HG03139 (cell line): ENCODE measurements at regions not wholly inside any gene's neighbourhood (a gene's known extent, or its start where the extent isn't known, plus 50 kb on each side); places are given as distances from the start of the nearest gene placed in this dataset.

Experiments
- ATAC-seq: cut with Tn5 transposase; IDR thresholded peaks from one replicate; pipeline ENCODE4 v1.9.1; 2021; ENCODE audit not compliant: unreplicated experiment

- ATAC-seq, result no peak
Measured at GRCh38 chr11:91822805-91823204, 401.8 kb upstream of the FAT3 start.

GRCh38 chr11:91820709-91821108, 403.9 kb upstream of the FAT3 start:
- ATAC-seq, result no peak

GRCh38 chr11:91819777-91820176, 404.8 kb upstream of the FAT3 start:
- no peak for ATAC-seq

DNA sequence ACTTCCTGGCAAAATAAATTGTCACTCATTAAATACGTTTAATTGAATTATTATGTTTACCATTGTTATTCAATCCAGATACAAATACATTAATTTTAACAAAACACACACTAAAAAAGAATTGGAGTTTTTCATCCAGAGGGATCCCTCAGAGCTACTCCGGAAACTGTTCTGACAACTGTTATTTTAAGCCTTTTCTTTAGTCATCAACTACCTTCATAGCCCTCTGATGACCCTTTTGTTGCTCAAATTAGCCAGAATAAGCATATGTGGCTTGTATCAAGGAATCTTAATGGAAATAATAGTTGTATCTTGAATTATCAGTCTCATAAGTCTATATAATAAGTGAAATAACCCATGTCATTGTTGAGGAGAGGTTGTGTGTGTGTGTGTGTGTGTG, 405.4 kb upstream of the FAT3 start:
- ATAC-seq, result no peak

- no peak for ATAC-seq
Measured at GRCh38 chr11:91817996-91818395, 406.6 kb upstream of the FAT3 start.

DNA sequence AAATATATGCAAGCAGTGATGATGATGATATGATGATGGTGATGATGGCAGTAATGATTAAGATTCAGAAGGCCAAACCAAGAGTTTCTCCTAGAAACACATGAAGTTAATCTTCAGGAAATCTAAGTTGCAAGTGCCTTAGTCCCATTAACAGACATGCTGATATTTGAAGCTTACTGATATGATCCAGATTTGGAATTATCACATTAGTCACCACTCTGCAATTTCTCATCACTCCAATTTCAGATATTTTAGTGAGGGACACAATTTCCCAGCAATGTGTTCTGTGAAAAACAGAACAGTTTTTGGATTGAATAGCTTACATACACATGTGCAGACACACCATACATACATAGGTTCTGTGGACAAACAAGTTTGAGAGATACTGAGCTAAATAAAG, 411.4 kb upstream of the FAT3 start:
- no peak for ATAC-seq

GRCh38 chr11:91810871-91811270, 413.7 kb upstream of the FAT3 start:
- no peak for ATAC-seq

DNA sequence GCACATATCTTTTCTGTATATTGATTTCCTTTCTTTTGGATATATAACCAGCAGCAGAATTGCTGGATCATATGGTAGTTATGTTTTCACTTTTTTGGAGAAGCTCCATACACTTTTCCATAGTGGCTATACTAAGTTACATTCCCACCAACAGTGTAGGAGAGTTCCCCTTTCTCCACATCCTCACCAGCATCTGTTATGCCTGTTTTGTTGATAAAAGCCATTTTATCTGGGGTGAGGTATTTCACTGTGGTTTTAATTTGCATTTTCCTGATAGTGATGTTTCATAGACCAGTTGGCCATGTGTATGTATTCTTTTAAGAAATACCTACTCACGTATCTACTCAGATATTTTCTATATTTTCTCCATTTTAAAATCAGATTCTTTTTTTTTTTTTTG, 419.3 kb upstream of the FAT3 start:
- no peak for ATAC-seq

DNA sequence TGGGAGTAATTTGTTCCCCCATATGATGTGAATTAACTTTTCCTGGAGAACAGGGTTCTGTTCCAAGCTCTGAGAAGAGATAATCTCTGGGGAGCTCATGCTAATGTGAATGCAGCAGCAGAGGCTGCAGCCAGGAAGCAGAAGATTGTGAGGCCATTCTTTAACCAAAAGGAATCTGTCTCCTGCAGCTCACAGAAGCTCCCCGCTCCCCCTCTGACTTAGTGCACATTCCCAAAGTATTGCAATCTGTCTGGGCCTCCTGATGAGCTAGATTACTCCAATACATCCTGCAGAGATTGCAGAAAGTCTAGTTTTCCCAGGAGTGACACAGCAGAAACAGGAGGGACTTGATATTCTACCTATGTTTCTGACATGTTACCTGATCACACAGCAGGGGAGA, 420.6 kb upstream of the FAT3 start:
- ATAC-seq, result no peak

- ATAC-seq, result no peak
Measured at GRCh38 chr11:91802475-91802874, 422.1 kb upstream of the FAT3 start.

GRCh38 chr11:91800208-91800914, 424.3 kb upstream of the FAT3 start:
- ATAC-seq, result no peak

DNA sequence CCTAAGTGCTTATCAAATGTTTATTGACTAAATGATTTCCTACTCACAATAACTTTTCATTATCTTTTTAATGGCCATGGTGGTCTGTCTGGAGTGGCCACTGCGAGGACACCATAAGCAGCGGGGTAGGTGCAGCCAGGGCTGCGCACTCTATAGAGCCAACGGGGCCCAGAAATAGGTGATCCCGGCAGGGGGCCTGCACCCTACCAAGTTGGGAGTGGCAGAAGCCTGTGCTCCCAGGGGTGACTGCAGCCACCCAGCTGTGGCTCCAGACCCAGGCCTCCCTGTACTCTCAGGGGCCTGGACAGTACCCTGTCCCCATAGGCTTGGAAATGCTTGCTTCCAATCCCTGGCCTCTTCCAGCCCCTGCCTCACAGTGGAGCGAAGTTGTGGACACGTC, 426.4 kb upstream of the FAT3 start:
- no peak for ATAC-seq

DNA sequence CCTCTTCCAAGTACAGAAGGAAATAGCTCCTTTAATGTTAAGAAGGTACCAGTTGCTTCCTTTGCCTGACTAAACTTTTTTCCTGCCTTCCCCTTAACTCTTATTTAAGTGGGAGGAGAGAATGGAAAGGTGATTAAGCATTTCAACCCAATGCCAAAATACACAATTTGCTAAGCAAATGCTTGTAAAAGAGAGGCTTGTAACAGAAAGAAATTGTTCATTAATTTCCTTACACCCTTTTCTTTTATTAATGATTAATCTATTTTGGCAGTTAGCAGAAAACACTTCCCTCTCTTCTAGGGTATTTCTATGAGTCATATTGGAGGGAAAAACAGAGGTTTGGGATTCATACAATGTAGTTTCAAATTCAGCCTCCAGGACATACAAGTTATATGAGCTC, 427.6 kb upstream of the FAT3 start:
- no peak for ATAC-seq

- no peak for ATAC-seq
Measured at GRCh38 chr11:91795139-91795887, 429.3 kb upstream of the FAT3 start.

DNA sequence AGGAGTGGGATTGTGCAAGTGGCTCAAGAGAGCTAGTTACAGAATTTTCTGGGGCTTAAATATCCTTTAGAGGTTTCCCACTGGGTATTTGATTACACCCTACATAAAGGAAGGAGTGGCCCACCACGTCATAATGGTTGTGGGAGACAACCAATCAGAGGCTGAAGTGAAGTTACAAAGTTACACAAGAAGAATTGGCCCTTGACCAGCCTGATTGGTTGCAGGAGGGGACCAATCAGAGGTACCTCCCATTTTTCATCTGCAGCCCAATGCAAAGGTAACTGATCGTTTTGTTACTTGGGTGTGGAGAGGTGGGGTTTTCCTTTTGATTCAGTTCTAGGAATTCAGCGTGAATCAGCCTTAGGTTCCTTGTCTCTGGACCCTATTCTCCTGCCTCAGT, 430.5 kb upstream of the FAT3 start:
- no peak for ATAC-seq

DNA sequence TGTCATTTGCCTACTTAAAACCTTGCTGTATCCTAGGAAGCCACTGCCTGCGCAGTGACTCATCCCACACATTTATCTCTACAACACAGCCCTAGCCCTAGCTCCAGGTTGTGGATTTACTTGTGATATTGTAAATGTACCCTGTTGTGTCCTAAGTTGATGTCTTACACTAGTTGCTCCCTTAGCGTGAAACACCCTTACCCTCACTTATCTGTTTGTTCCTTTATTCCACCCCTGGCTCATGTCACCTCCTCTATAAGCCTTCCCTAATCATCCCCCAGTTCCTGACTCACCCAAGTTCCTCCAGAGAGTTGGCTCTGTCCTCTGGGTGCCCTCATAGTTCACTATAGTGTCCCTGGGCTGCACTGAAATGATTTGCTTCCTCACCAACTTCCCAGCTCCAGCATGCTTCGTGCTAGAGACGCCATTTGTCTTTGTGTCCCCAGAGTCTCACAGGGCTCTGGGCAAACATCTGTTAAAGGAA, 431.8 kb upstream of the FAT3 start:
- no peak for ATAC-seq

- ATAC-seq, result no peak
Measured at GRCh38 chr11:91791171-91791468, 433.5 kb upstream of the FAT3 start.

DNA sequence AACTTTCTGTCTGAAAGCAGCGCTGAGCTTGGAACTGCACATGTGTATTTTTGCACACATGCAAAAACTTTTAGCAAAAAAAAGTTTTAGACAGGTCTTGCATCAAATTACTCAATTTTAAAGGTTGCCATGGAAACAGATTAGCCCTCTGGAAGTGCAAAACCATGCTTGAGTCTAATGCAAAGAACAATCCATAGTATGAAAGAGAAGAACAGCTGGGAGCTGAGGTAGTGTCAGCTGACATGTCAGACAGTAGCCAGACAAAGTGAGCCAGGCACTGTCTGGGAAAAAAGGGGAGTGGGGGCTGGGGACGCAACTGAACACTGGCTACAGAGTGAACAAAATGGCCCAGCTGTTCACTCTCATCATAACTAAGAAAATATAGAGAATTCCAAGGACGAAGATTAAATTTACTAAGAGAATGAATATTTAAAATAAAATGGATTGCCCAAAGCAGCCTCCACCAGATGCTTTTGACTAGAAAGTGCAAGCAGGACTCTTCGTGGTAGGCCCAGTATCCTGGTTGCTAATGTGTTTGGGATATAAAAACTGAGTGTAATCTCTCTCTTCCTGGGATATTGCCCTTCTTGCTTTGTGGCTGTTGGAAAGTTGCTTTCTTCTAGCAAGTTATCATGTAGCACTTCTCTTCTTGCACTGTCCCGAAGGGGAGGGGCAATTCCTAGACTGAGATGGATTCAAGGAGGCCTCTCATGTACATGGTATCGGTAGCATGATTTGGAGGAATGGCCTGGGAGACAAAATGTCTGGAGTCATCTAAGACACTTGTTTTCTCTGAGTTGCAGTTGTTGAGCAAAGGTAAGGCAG, 434.1 kb upstream of the FAT3 start:
- no peak for ATAC-seq

DNA sequence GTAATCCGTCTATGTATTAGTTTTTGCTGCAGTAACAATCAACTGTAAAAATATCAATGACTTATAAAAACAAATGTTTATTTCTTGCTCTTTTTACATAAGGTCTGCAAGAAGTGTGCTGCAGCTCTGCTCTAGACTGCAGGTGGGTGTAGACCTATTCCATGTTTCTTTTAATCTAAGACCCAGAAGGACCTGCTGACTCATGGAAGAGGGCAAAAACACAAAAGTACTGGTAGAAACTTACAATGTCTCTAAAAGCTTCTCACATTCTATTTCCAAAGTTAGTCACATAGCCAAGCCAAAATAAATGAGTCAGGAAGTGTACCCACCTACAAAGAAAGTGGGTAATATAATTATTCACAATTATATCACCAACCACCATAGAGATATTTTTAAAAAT, 435.9 kb upstream of the FAT3 start:
- ATAC-seq, result no peak

- no peak for ATAC-seq
Measured at GRCh38 chr11:91786097-91786496, 438.5 kb upstream of the FAT3 start.

GRCh38 chr11:91783173-91783572, 441.4 kb upstream of the FAT3 start:
- no peak for ATAC-seq

GRCh38 chr11:91778758-91779157, 445.9 kb upstream of the FAT3 start:
- no peak for ATAC-seq
